Smooth muscle cell of the brain vasculature (primary cell): ENCODE measurements at regions not wholly inside any gene's neighbourhood (a gene's known extent, or its start where the extent isn't known, plus 50 kb on each side); places are given as distances from the start of the nearest gene placed in this dataset.
A peak's percentile ranks its signal among the peaks of the same experiment; 100 is the strongest.
"Not testable (repeated sequence)": the region's sequence is repeated elsewhere in the genome, so short reads cannot be mapped to it uniquely, and the experiment has no call there.

Source experiments
- DNase-seq: peaks from one replicate; pipeline ENCODE4 v3.0.0-alpha.2; 2012; ENCODE audit warnings: low read depth, low spot score

DNA sequence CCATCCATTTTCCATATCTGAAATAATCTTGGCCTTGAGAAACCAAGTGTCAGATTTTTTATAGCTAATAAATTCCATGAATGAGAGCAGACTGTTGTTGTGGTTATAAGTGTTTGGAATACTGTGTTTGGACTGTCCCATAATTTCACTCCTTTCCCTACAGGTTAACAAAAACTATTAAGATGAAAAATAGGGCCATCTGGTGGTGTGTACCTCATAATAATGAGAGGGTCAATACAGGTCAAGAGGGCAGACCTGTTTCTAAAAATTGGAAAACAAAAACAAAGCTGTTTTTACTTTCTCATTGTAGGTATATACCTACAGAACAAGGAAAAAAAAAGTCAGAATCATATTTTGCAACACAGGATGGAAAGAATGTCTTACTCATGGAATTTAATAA is 553.8 kb upstream of the SGO1 start:
- DNase-seq: no peak

DNA sequence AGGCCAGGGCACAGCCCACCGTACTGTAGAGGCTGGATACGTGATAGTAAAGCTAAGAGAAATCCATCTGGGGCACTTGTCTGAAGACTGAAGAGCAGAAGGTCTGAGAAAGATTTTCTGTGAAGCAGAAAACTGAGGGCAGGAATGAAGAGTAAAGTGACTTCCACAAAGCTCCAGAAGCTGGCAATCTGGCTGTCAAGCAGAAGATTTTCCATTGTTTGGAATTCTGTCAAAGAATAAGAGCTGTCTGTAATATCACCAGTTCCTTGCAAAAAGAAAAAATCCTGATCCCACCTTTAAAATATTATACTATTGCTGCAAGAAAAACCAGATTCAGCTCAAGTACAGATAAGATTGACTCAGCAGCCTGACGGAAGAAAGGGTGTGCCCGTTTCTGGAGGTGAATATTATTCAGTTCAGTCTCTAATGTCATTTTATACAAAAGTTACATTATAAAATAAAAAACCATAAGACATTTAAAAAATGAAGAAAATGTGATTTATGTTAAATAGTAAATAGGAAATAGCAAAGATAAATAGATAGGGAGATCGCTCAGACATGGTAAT is 550.4 kb upstream of the SGO1 start:
- no peak for DNase-seq

DNA sequence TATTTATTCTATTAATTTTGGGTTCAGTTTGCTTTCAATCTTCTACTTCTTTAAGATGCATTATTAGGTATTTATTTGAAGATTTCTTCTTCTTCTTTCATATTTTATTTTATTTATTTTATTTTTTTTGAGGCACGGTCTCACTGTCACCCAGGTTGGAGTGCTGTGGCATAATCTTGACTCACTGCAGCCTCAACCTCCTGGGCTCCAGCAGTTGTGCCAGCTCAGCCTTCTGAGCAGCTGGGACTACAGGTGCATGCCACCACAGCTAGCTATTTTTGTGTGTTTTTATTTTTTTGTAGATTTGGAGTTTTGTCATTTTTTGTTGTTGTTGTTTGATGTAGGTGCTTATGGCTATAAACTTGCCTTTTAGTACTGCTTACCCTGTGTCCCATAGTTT is 543.2 kb upstream of the SGO1 start:
- DNase-seq: no peak

DNA sequence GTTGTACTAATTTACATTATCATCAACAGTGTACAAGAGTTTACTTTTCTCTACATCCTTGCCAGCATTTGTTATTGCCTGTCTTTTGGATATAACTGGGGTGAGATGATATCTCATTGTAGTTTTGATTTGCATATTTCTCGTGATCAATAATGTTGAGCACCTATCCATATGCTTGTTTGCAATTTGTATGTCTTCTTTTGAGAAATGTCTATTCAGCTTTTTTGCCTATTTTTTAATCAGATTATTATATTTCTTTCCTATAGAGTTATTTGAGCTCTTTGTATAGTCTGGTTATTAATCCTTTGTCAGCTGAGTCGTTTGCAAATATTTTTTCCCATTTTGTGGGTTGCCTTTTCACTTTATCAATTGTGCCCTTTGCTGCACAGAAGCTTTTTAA is 540.8 kb upstream of the SGO1 start:
- DNase-seq: no peak

DNA sequence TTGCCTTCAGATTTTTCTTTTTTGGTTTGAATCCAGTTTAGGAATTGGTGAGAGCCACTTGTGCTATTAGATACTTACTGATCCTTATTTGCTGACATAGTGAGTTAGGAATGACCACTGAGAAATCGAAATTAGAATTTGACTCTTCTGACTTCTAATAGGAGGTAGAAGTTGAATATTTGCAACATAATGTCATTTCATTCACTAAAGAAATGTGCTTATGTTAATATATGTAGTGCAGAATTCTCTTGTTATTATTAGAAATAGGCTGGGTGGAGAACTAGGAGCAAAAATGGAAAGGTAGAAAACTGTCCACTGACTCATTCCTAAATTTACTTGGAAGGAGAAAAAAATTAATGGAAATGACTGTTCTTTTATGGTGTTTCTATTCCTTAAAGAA is 538.2 kb upstream of the SGO1 start:
- DNase-seq: no peak

DNA sequence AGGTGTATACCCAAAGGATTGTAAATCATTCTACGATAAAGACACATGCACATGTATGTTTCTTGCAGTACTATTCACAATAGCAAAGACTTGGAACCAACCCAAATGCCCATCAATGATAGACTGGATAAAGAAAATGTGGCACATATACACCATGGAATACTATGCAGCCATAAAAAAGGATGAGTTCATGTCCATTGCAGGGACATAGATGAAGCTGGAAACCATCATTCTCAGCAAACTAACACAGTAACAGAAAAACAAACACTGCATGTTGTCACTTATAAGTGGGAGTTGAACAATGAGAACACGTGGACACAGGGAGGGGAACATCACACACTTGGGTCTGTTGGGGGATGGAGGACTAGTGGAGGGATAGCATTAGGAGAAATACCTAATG is 530.4 kb upstream of the SGO1 start:
- not testable (repeated sequence) for DNase-seq

DNA sequence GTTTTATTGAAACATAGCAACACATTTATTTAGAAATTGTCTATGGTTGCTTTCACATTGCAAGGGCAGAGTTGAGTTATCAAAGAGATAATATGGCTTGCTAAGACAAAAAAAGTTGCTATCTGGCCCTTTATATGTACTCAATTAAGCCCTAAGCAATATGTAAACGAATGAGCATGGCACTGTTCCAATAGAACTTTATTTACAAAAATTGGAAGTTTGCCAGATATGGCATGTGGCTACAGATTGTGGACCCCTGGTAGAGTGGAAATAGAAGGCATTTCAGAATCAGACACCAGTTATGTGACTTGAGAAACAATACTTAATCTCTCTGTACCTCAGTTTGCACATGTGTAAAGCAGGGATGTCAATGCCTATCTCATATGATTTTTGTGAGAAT is 515.6 kb upstream of the SGO1 start:
- no peak for DNase-seq

DNA sequence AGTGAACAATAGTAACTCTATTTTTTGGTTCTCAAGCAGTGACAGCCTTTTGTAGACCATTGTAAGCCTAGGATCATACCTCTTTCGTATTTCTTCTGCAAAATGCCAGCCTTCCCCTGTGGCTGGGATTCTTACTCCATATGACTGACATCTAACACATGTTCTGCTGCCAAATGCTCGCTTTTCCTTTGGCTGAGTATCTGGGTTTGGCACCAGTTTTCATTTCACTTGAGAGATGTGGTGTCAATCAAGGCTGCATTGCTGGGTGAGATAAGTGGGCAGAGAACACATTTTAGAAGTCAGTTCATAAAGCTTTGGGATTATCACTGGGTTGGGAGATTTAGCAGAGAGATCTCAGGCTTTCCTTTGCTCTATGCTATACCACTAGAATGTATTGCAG is 514.7 kb upstream of the SGO1 start:
- no peak for DNase-seq

DNA sequence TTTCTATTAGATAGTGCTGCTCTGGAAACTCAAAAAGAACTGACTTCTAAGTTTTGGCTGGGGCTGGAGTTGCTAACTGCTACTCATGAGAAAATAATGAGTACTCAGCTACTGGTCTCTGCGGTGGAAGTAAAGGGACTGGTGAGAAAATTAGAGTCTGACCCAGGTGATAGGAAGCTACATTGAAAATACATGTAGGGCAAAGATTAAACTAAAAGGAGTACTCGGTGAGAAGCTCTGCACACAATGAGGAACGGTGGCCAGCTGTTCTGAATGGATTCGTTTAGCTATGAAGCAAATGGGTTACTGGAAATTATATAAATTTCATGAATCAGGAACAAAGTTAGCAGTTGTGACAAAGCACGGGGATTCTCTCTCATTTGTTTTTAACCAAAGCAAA is 512.9 kb upstream of the SGO1 start:
- DNase-seq: no peak

DNA sequence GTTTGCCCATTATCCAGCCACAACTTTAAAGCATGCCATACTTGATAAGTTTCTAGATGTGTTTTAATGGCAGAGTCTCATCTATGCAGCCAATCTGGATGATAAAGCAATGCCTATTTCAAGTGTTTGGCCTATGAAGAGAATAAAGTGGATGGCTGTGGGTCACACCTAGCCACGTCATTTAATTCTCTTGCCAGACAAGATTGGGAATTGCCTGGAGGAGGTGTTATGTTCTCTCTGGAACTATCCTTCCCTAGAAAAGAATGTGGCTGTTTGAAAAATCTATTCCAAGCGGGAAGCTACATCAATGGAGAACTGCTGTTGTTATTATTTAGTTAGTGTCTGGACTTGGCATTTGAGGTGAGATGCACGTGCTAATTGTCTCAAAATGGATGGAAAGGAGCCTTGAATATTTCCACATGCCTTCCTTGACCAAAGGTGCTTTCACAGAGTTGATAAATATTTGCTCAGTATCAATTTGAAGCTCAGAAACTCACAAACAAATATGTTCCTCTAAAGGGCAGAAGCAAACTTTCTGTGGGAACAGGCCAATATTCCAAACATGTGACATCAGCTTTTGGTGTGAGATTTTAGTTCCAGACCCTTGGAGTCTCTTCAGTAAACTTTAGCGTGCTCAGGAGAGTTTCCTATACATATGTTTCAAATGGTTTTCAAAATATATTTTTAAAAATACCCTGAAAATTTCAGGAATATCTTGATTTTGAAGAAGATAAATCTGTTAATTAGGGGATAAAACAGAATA is 510.6 kb upstream of the SGO1 start:
- DNase-seq: no peak

DNA sequence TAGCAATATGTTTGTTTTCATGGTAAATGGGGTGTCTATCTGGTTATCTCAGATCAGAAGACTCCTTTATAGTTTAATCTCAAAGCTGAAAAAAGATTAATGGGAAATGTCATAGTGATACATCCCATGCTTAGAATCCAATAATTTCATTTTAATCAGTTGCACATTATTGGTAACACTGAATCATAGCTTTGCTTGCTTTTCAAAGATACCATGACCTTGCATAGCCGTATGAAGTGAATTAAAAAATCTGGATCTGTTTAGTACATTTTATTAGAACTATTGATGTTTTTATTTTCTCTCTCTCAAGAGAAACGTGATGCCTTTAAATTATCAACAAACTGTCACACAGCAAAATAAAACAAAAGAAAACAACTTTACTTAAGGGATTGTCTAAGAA is 506.7 kb upstream of the SGO1 start:
- DNase-seq: no peak

DNA sequence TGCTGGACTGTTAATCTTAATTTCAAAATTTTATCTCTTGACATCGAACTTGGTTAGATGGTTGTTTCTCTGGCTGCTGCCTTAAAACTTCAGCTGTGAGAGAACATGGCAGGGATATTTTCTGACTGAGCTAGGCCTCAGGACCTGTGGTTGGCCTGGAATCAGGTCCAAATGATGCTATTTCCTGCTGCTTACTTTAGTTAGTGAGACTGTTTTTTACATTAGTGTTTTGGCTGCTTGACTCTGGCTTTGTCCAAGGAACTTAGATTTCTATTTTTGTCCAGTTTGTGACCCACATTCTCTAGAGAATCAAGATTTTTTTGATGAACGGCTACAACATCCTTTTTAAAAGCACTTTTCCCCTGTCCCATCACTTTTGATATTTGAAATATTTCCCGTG is 497.9 kb upstream of the SGO1 start:
- peak; percentile 7 for DNase-seq

DNA sequence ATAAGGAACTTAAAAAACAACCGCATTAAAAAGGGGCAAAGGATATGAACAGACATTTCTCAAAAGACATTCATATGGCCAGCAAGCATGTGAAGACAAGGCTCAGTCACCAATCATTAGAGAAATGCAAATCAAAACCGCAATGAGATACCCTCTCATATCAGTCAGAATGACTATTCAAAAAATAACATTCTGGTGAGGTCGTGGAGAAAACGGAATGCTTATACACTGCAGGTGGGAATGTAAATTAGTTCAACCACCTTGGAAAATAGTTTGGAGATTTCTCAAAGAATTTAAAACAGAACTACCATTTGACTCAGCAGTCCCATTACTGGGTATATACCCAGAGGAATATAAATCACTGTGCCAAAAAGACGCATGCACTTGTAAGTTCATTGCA is 496.6 kb upstream of the SGO1 start:
- DNase-seq: no peak

DNA sequence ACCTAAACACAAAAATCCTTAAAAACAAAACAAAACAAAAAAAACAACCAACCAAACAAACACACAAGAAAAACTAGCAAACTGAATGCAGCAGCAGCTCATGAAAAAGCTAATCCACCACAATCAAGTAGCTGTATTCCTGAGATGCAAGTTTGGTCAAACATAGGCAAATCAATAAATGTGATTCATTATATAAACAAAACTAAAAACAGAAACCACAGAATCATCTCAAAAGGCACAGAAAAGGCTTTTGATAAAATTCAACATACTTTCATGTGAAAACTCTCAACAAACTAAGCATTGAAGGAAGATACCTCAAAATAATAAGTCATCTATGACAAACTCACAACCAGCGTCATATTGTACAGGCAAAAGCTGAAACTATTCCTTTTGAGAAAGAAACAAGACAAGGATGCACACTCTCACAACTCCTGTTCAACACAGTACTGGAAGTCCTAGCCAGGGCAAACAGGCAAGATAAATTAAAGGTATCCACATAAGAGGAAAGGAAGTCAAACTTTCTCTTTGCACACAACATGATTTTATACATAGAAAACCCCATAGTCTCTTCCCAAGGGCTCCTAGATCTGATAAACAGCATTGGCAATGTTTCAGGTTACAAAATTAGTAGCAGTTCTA is 495.1 kb upstream of the SGO1 start:
- no peak for DNase-seq

DNA sequence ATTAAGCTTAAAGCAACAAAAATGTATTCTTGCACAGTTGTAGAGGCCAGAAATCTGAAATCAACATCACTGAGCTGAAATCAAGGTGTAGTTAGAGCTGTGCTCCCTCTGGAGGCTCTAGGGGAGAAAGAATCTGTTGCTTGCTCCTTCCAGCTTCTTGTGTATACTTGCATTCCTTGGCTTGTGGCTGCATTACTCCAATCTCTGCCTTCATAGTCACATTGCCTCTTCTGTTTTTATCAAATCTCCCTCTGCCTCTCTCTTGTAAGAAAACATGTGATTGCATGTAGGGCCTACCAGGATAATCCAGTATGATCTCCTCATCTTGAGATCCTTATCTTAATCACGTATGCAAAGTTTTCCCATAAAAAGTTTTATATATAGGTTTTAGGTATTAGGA is 487.9 kb upstream of the SGO1 start:
- no peak for DNase-seq

DNA sequence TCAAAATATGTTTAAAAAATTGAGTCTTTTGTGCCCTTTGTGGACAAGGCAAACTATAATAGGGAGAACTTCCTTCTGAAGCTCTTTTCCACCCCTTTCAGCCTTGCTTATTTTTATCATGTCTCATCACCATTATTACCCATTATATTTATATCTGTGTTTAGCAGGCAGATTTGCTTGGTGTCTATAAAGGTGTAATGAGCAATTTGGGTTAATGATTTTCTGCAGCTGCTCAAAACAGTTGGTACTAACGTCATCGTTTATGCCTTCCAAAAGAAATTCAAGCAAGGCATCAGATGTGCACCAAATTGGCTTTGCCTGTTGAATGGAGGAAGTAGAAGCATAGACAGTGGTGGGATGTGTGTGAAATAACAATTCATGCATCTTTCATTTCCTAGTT is 483.7 kb upstream of the SGO1 start:
- no peak for DNase-seq

DNA sequence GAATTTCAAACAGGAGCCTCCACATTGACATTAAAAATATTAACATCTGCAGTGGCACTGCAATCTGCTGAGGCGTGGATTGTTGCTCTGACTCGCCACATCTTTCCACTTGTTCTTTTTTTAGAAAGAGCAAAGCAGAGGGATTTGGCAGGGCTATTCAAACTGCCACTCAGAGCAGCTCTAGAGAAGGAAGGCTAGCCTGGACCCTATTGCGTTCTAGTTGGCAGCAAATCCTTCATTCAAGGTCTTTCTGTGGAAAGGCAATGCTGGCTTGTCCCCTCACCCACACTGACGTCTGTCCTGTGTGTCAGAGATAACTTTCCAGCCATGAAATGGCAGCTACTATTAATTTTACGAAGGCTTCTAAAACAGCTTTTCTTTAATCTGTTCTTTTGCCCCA is 483.2 kb upstream of the SGO1 start:
- DNase-seq: no peak

DNA sequence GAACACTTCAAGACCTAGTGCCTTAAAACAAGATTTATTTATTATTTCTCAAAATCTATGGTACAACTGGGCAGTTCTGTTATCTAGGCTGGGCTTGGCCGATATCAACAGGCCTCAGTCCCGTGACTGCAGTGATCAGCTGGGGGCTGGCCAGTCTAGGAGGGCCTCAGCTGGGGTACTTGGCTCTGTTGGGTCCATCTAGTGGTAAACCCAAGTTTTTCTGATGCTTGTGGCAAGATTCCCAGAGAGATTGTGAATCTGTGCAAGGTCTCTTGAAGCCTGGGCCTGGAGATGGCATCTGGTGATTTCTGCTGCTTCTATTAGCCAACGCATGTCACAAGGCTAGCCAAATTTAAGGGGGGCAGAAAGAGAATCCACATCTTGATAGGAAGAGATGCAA is 482.4 kb upstream of the SGO1 start:
- no peak for DNase-seq

DNA sequence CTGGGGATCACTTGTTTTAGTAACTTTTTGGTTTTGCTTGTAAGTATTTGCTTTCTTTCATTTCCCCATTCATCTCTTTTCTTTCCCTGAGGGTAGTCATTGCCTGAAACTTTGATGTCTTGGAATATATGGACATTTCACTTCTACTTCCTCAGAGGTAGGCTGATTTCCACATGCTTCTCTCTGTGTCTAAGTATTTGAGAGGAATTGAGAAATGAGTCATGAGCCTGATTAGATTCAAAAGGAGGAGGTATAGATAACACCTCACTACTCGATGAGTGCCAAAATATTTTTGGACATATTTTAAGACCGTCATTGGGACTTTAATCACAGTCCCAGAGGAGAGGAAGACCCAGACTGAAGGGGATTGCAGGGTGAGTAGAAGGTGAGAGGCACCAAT is 480.1 kb upstream of the SGO1 start:
- DNase-seq: no peak

DNA sequence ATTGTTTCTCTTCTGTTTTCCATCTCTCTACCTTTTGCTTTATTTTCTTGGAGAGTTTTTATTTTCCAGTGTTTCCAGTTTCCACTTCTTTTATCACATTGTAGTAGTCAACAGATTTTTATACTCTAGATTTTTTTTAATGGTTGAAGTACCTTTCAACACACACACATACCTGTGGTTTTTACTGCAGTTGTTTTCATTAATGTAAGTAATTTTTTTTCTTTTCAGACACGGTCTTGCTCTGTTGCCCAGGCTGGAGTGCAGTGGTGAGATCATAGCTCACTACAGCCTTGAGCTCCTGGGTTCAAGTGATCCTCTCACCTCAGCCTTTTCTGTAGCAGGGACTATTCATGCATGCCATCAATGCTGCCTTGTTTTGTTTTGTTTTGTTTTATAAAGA is 472.5 kb upstream of the SGO1 start:
- no peak for DNase-seq

DNA sequence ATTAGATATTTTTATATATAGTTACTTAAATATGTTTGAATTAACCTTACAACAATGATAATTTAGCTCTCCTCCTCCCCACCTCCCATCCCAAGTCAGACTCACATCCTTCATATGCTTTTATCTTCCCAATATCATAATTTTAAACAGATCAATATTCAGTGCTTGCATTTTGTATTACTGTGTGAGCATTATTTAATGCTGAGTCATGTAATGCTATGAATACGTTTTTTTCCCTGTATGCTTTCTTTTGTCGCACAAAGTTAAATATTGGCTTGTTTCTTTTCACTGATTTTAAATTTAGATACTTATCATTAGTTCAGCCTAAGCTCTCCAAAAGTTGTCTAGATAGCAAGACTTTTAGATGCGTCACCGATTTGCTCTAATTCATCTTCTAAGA is 471.6 kb upstream of the SGO1 start:
- DNase-seq: no peak

DNA sequence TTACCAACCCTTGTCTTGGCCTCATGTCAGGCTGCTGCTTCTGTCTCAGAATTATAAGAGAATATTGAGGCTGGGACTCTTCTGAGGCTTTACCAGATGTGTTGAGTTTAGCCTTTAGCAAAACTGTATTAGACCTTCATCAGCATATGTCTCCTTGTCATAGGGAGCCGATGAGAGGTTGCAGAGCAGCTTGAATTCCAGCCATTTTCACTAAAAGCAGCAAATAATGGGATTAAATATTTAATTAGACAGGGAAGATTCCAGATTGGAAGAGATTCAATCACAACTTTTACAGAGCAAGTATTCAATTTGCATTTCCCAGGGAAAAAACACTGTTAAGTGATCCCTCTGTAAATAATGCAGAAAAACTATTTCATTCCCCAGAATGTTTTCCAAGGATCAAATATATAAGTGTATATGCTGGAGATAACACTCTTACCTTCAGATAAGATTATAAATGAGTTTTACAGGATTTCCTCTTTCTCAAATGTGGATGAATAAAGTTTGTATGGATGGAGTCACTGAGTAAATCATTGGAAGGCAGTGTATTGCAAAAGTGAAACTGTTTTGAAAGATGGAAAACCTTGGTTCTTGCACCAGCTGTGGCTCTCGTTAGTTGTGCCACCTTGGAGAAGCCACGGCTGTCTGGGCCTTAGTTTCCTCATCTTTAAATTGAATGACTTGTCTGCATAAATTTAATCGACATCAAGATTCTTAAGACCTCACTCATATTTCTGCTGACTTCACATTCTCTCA is 466.4 kb upstream of the SGO1 start:
- no peak for DNase-seq

DNA sequence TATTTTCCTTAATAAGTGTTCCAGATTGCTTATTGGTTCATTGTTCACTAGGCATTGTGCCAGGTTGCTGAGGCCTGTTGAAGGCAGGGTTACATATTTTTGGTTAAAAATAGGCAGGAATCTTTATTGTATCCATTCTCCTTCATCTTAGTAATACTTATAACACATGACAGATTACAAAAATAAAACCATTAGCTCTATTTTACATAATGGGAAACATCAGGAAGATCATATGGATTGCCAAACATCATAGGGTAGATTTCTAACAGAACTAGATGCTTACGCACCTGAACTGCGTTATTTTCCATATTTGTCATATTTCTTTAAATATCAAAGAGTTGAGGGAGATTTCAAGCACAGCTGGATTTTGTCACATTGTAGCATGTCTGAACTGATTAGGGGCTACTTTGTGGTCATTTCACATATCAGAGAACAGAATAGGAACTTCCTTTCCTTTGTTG is 462.9 kb upstream of the SGO1 start:
- DNase-seq: no peak
